Hepatocyte (in vitro differentiated cells): ENCODE measurements at regions not wholly inside any gene's neighbourhood (a gene's known extent, or its start where the extent isn't known, plus 50 kb on each side); places are given as distances from the start of the nearest gene placed in this dataset.

Experiments
- CTCF ChIP-seq: fragments of 200-600 bp; sonication (generic); IDR thresholded peaks from 2 replicates; pipeline ENCODE4 v1.5.1; 2016; ENCODE audit warnings: antibody characterized with exemption, mild to moderate bottlenecking; ENCODE audit not compliant: poor library complexity
- EZH2 ChIP-seq: fragments of 200-600 bp; sonication (generic); IDR thresholded peaks from 2 replicates; pipeline ENCODE4 v1.6.1; 2016; ENCODE audit warnings: antibody characterized with exemption, mild to moderate bottlenecking, borderline replicate concordance
- EZH2phosphoT487 ChIP-seq: fragments of 200-600 bp; sonication (generic); IDR thresholded peaks from one replicate; pipeline ENCODE4 v1.6.1; 2018; ENCODE audit warnings: antibody characterized with exemption, mild to moderate bottlenecking, low read depth, moderate library complexity; ENCODE audit not compliant: unreplicated experiment, severe bottlenecking

GRCh38 chr18:59810735-59811520, 88.9 kb upstream of the PMAIP1 start:
- TF ChIP-seq EZH2phosphoT487: no peak
- no peak for TF ChIP-seq CTCF
- no peak for TF ChIP-seq EZH2
